K562 (cell line): ENCODE measurements at regions not wholly inside any gene's neighbourhood (a gene's known extent, or its start where the extent isn't known, plus 50 kb on each side); places are given as distances from the start of the nearest gene placed in this dataset.

ENCODE experiments used
- FUS ChIP-seq: fragments of 200-400 bp; formaldehyde crosslinking; optimal IDR thresholded peaks from 2 replicates; pipeline ENCODE3; 2017; ENCODE audit warnings: low read depth, low read length
- SMAD3 ChIP-seq: fragments of 450-650 bp; formaldehyde crosslinking; conservative IDR thresholded peaks from 2 replicates; pipeline ENCODE4 v1.4.0; 2020; ENCODE audit warnings: mild to moderate bottlenecking
- SPI1 ChIP-seq: IDR thresholded peaks from 2 replicates; pipeline ENCODE4 v1.6.1; 2011; ENCODE audit warnings: low read depth, low read length, control low read depth, borderline replicate concordance
- TF ChIP-seq, protein P1 (sequence below), 3 experiments: IDR thresholded peaks in 2 of 3; conservative IDR thresholded peaks in 1 of 3; 2 replicates each; pipeline ENCODE4 v1.5.1; 2011 to 2012; ENCODE audit warnings: low read length in 3 of 3, mild to moderate bottlenecking in 3 of 3, control low read depth in 2 of 3, improper control_type of control experiment in 1 of 3, inconsistent platforms in 1 of 3, low read depth in 1 of 3, mixed read lengths in 1 of 3, moderate library complexity in 1 of 3; ENCODE audit not compliant: insufficient read depth in 2 of 3
- TF ChIP-seq, protein P2 (sequence below): sonication (generic); formaldehyde crosslinking; IDR thresholded peaks from 2 replicates; pipeline ENCODE4 v1.9.0; 2022; ENCODE audit warnings: mild to moderate bottlenecking, missing genetic modification reagents

DNA sequence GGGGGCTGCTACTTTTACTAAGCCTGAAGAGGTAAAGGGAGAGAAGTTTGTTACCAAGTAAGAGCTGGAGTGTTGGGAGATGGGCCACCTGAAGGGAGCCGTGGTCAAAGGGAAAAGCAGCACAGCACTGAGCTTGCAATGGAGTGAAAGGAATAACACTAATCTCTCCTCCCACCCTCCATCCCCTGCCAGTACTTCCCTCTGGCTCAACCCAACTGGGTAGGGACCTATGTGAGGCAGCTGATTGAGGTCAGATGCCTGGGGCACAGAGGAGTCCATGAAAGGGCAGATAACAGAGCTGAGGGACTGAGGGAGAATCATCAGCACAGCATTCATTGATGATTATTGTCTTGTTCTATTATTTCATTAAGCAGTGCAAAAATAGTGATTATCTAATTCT is 212.4 kb upstream of the TBC1D5 start:
- TF ChIP-seq FUS, result no peak
- TF ChIP-seq, protein P1, sequence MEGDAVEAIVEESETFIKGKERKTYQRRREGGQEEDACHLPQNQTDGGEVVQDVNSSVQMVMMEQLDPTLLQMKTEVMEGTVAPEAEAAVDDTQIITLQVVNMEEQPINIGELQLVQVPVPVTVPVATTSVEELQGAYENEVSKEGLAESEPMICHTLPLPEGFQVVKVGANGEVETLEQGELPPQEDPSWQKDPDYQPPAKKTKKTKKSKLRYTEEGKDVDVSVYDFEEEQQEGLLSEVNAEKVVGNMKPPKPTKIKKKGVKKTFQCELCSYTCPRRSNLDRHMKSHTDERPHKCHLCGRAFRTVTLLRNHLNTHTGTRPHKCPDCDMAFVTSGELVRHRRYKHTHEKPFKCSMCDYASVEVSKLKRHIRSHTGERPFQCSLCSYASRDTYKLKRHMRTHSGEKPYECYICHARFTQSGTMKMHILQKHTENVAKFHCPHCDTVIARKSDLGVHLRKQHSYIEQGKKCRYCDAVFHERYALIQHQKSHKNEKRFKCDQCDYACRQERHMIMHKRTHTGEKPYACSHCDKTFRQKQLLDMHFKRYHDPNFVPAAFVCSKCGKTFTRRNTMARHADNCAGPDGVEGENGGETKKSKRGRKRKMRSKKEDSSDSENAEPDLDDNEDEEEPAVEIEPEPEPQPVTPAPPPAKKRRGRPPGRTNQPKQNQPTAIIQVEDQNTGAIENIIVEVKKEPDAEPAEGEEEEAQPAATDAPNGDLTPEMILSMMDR (IDR thresholded peaks at IDR 0.05 in 2 of 3, conservative IDR thresholded peaks at IDR 0.05 in 1 of 3; ENCODE audit: insufficient read depth in 2 of 3, low read depth in 1 of 3, low read length in 3 of 3), result no peak
- TF ChIP-seq, protein P2, sequence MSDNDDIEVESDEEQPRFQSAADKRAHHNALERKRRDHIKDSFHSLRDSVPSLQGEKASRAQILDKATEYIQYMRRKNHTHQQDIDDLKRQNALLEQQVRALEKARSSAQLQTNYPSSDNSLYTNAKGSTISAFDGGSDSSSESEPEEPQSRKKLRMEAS (CRISPR knock-in tag), result no peak
- no peak for TF ChIP-seq SPI1
- no peak for TF ChIP-seq SMAD3 (CRISPR knock-in tag)
